ENCODE measurements at regions not wholly inside any gene's neighbourhood (a gene's known extent, or its start where the extent isn't known, plus 50 kb on each side); places are given as distances from the start of the nearest gene placed in this dataset.
A peak's percentile ranks its signal among the peaks of the same experiment; 100 is the strongest.

GRCh38 chr15:92708635-92709034, 53.1 kb upstream of the FAM174B start:
- Histone ChIP-seq H3K9me1 (replicated peaks; ENCODE audit: control insufficient read depth, extremely low read depth, insufficient read depth, low read length) (no peaks in the 10 kb centered on the region), H3K79me2 (ENCODE audit: control insufficient read depth, insufficient read depth, low read length) (no peaks in the 10 kb centered on the region), H4K20me1 (replicated peaks; ENCODE audit: control insufficient read depth, extremely low read depth, insufficient read depth, low read length) (no peaks in the 10 kb centered on the region), H3K36me3 (ENCODE audit: control insufficient read depth in 2 of 2, extremely low read depth in 1 of 2, insufficient read depth in 2 of 2, low read length in 2 of 2) (no peaks in the 10 kb centered on the region), H3K9ac (replicated peaks; ENCODE audit: extremely low read depth, insufficient read depth, low read length) (peak overlapping the region; percentile 47), H3K27me3 (ENCODE audit: control insufficient read depth in 2 of 2, insufficient read depth in 2 of 2, low read length in 2 of 2) (no peaks in the 10 kb centered on the region), H3K4me1 (ENCODE audit: control insufficient read depth, extremely low read depth, insufficient read depth, low read length) (peaks cover 26% of the 10 kb centered on the region), H3K4me3 (replicated peaks in 1 of 3; ENCODE audit: insufficient read depth in 1 of 3, low read depth in 1 of 3, low read length in 3 of 3) (no peak overlapping the region), H3K27ac (ENCODE audit: insufficient read depth, low read depth, low read length) (peak overlapping the region; percentile 84), H3K4me2 (ENCODE audit: insufficient read depth, low read length) (peak overlapping the region; percentile 35), H3K9me3 (replicated peaks; ENCODE audit: control insufficient read depth, insufficient read depth, low read length) (no peaks in the 10 kb centered on the region), H2AFZ (ENCODE audit: low read depth, low read length) (peak overlapping the region; percentile 66)
- dilution Hi-C loops (cut with MboI; ENCODE audit: extremely low pct_ligation_motif_present, low sequenced_read_pairs) (no loop called here), intact Hi-C loops (cut with micrococcal nuclease) (loop anchor here (1.0 to 5.0 kb wide), 4 partner anchors 51 to 187 kb away; partner anchors contain the start of gene FAM174B)
- BruUV-seq (replicated peaks) = no TSS peak
- ChIA-PET CTCF (interaction anchor here (0.7 to 4.3 kb wide), 9 partner anchors 13 to 612 kb away, joined by 3 to 28 read pairs (median 4); no protein-coding TSS in a partner anchor), POLR2A (interaction anchor here (0.8 to 1.7 kb wide), 2 partner anchors 86 to 92 kb away, joined by 3 to 8 read pairs; no protein-coding TSS in a partner anchor)
- DNase-seq (ENCODE audit: low read depth, low spot score) (no peak), FAIRE-seq (no peak)
- TF ChIP-seq EZH2 (IDR thresholded peaks at IDR 0.05; ENCODE audit: borderline replicate concordance, low read depth, low read length, severe bottlenecking) = no peak
- no peak for TF ChIP-seq JUN (IDR thresholded peaks at IDR 0.05; ENCODE audit: borderline replicate concordance, insufficient read depth, insufficient read length, low read depth)
- TF ChIP-seq, protein P1, sequence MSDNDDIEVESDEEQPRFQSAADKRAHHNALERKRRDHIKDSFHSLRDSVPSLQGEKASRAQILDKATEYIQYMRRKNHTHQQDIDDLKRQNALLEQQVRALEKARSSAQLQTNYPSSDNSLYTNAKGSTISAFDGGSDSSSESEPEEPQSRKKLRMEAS (IDR thresholded peaks at IDR 0.05; ENCODE audit: insufficient read depth, insufficient read length) = no peak
- TF ChIP-seq FOS (IDR thresholded peaks at IDR 0.05; ENCODE audit: borderline replicate concordance, insufficient read depth, low read length) = no peak
- TF ChIP-seq POLR2AphosphoS5 (IDR thresholded peaks at IDR 0.05; ENCODE audit: insufficient read depth, low read depth, low read length) = no peak
- no peak for TF ChIP-seq POLR2A (IDR thresholded peaks at IDR 0.05; ENCODE audit: low read depth, low read length)
- TF ChIP-seq CTCF (IDR thresholded peaks at IDR 0.05; ENCODE audit: extremely low read depth in 1 of 2, insufficient read depth in 1 of 2, low read depth in 1 of 2, low read length in 2 of 2) = no peak
- no peak for TF ChIP-seq MYC (IDR thresholded peaks at IDR 0.05; ENCODE audit: low read depth, low read length)
- no peak for TF ChIP-seq GATA2 (IDR thresholded peaks at IDR 0.05; ENCODE audit: insufficient read depth, insufficient read length, low read depth, low read length)
